Loucy (cell line): ENCODE measurements at regions not wholly inside any gene's neighbourhood (a gene's known extent, or its start where the extent isn't known, plus 50 kb on each side); places are given as distances from the start of the nearest gene placed in this dataset.
"Not testable (repeated sequence)": the region's sequence is repeated elsewhere in the genome, so short reads cannot be mapped to it uniquely, and the experiment has no call there.

Experiments used
- EZH2phosphoT487 ChIP-seq: fragments of 200-600 bp; IDR thresholded peaks from 2 replicates; pipeline ENCODE4 v1.6.1; 2018; ENCODE audit warnings: antibody characterized with exemption, mild to moderate bottlenecking, moderate library complexity, borderline replicate concordance
- TF ChIP-seq, protein P1 (sequence below): fragments of 200-600 bp; sonication (generic); conservative IDR thresholded peaks from 2 replicates; pipeline ENCODE4 v1.5.1; 2014; ENCODE audit warnings: mild to moderate bottlenecking, antibody characterized with exemption, low read length

DNA sequence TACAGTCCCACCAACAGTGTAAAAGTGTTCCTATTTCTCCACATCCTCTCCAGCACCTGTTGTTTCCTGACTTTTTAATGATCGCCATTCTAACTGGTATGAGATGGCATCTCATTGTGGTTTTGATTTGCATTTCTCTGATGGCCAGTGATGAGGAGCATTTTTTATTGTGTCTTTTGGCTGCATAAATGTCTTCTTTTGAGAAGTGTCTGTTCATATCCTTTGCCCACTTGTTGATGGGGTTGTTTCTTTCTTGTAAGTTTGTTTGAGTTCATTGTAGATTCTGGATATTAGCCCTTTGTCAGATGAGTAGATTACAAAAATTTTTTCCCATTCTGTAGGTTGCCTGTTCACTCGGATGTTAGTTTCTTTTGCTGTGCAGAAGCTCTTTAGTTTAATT, 218.9 kb downstream of the SPANXN4 start:
- TF ChIP-seq, protein P1, sequence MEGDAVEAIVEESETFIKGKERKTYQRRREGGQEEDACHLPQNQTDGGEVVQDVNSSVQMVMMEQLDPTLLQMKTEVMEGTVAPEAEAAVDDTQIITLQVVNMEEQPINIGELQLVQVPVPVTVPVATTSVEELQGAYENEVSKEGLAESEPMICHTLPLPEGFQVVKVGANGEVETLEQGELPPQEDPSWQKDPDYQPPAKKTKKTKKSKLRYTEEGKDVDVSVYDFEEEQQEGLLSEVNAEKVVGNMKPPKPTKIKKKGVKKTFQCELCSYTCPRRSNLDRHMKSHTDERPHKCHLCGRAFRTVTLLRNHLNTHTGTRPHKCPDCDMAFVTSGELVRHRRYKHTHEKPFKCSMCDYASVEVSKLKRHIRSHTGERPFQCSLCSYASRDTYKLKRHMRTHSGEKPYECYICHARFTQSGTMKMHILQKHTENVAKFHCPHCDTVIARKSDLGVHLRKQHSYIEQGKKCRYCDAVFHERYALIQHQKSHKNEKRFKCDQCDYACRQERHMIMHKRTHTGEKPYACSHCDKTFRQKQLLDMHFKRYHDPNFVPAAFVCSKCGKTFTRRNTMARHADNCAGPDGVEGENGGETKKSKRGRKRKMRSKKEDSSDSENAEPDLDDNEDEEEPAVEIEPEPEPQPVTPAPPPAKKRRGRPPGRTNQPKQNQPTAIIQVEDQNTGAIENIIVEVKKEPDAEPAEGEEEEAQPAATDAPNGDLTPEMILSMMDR: not testable (repeated sequence)
- not testable (repeated sequence) for TF ChIP-seq EZH2phosphoT487
